H1 (cell line): ENCODE measurements at regions not wholly inside any gene's neighbourhood (a gene's known extent, or its start where the extent isn't known, plus 50 kb on each side); places are given as distances from the start of the nearest gene placed in this dataset.

Experiments
- CTCF ChIA-PET: fragments of 300-600 bp; sonication (Branson Sonifier 250); formaldehyde crosslinking; loops from one replicate; lab custom pipeline; 2021; ENCODE audit not compliant: partially characterized antibody; lab: Charles Lee
- POLR2A ChIA-PET: fragments of 300-600 bp; sonication (Branson Sonifier 250); formaldehyde crosslinking; loops from one replicate; lab custom pipeline; 2021; ENCODE audit warnings: inconsistent platforms; ENCODE audit not compliant: partially characterized antibody; lab: Charles Lee
- DNase-seq, 2 experiments: peaks; one replicate each; pipeline versions ENCODE4 v3.0.0 to v3.0.0-alpha.2; 2010 to 2022; ENCODE audit warnings: low spot score in 2 of 2, low read depth in 1 of 2, mixed read lengths in 1 of 2
- FAIRE-seq: peaks from 2 replicates; lab custom pipeline; 2011; peaks lifted over from hg19 to GRCh38; lab: Jason Lieb, UNC
- H2AFZ ChIP-seq: 2 replicates; pipeline ENCODE4 v1.8.1; 2012; ENCODE audit warnings: low read length, inconsistent platforms
- H2AK5ac ChIP-seq: 2 replicates; pipeline ENCODE4 v1.6.1; 2013; ENCODE audit warnings: low read depth, low read length
- H2BK120ac ChIP-seq: replicated peaks from 2 replicates; pipeline ENCODE3; 2013; ENCODE audit warnings: low read depth, low read length, inconsistent platforms
- H2BK12ac ChIP-seq: 2 replicates; pipeline ENCODE4 v1.6.1; 2013; ENCODE audit warnings: low read depth, low read length
- H2BK15ac ChIP-seq: 2 replicates; pipeline ENCODE4 v1.6.1; 2013; ENCODE audit warnings: low read length
- H2BK20ac ChIP-seq: 2 replicates; pipeline ENCODE4 v1.6.1; 2013; ENCODE audit warnings: low read length
- H2BK5ac ChIP-seq: 2 replicates; pipeline ENCODE4 v1.6.1; 2013; ENCODE audit warnings: low read depth, low read length
- H3K14ac ChIP-seq: 2 replicates; pipeline ENCODE4 v1.6.1; 2013; ENCODE audit warnings: inconsistent platforms; ENCODE audit not compliant: insufficient read length
- H3K18ac ChIP-seq: 2 replicates; pipeline ENCODE4 v1.6.1; 2013; ENCODE audit warnings: low read length; ENCODE audit errors: extremely low read depth
- H3K23ac ChIP-seq: 2 replicates; pipeline ENCODE4 v1.6.1; 2013; ENCODE audit warnings: inconsistent platforms; ENCODE audit not compliant: insufficient read length
- H3K23me2 ChIP-seq: 2 replicates; pipeline ENCODE4 v1.6.1; 2013; ENCODE audit warnings: low read depth, low read length
- H3K27ac ChIP-seq: 2 replicates; pipeline ENCODE4 v1.6.1; 2011; ENCODE audit warnings: low read depth, low read length, inconsistent platforms
- H3K27me3 ChIP-seq, 4 experiments: replicated peaks in 1 of 4; 1 replicate in 1 of 4; 2 replicates in 3 of 4; pipeline versions ENCODE4 v1.6.1 to v1.8.1; 2011 to 2013; ENCODE audit warnings: low read length in 3 of 4, mild to moderate bottlenecking in 3 of 4, inconsistent platforms in 2 of 4, mixed read lengths in 2 of 4, moderate library complexity in 1 of 4; ENCODE audit not compliant: control insufficient read depth in 3 of 4, insufficient read depth in 3 of 4; ENCODE audit errors: extremely low read depth in 1 of 4
- H3K36me3 ChIP-seq, 4 experiments: 2 replicates each; pipeline versions ENCODE4 v1.6.1 to v1.8.1; 2011 to 2013; ENCODE audit warnings: mild to moderate bottlenecking in 4 of 4, low read length in 3 of 4, moderate library complexity in 2 of 4, control low read depth in 1 of 4, inconsistent platforms in 1 of 4; ENCODE audit not compliant: insufficient read depth in 4 of 4, control insufficient read depth in 2 of 4
- H3K4ac ChIP-seq: replicated peaks from 2 replicates; pipeline ENCODE3; 2013; ENCODE audit warnings: low read length, low read depth, mixed read lengths, inconsistent platforms; ENCODE audit not compliant: insufficient read length
- H3K4me1 ChIP-seq, 4 experiments: replicated peaks in 1 of 4; 1 replicate in 1 of 4; 2 replicates in 3 of 4; pipeline versions ENCODE4 v1.6.1 to v1.8.1; 2011 to 2013; ENCODE audit warnings: low read length in 3 of 4, inconsistent platforms in 2 of 4, mixed read lengths in 1 of 4; ENCODE audit not compliant: insufficient read depth in 4 of 4, control insufficient read depth in 3 of 4
- H3K4me2 ChIP-seq, 2 experiments: 2 replicates each; pipeline versions ENCODE4 v1.6.1 to v1.8.1; 2011 to 2013; ENCODE audit warnings: low read depth in 2 of 2, low read length in 2 of 2, control low read depth in 1 of 2, inconsistent platforms in 1 of 2, mild to moderate bottlenecking in 1 of 2; ENCODE audit not compliant: insufficient read depth in 1 of 2
- H3K4me3 ChIP-seq, 4 experiments: fragments of 200-600, 300-600 bp in 1 of 4; sonication (generic), shearing (Covaris generic), sonication (Bioruptor Twin) in 1 of 4; 2 replicates each; pipeline versions ENCODE4 v1.5.1 to v1.8.1; 2011 to 2016; ENCODE audit warnings: low read length in 4 of 4, low read depth in 3 of 4, control low read depth in 2 of 4, inconsistent platforms in 2 of 4, mild to moderate bottlenecking in 2 of 4, mixed read lengths in 1 of 4, moderate library complexity in 1 of 4; ENCODE audit not compliant: insufficient read depth in 2 of 4; ENCODE audit errors: extremely low read depth in 1 of 4
- H3K56ac ChIP-seq: replicated peaks from 2 replicates; pipeline ENCODE3; 2013; ENCODE audit warnings: low read depth, mild to moderate bottlenecking, mixed read lengths, low read length, inconsistent platforms; ENCODE audit not compliant: insufficient read length
- H3K79me1 ChIP-seq: 2 replicates; pipeline ENCODE4 v1.6.1; 2013; ENCODE audit warnings: low read depth, low read length, control low read depth
- H3K79me2 ChIP-seq, 2 experiments: 2 replicates each; pipeline versions ENCODE4 v1.6.1 to v1.8.1; 2012 to 2013; ENCODE audit warnings: low read length in 2 of 2, mild to moderate bottlenecking in 2 of 2, inconsistent platforms in 1 of 2; ENCODE audit not compliant: insufficient read depth in 2 of 2, control insufficient read depth in 1 of 2
- H3K9ac ChIP-seq, 4 experiments: replicated peaks in 1 of 4; 1 replicate in 1 of 4; 2 replicates in 3 of 4; pipeline versions ENCODE4 v1.6.1 to v1.8.1; 2011 to 2013; ENCODE audit warnings: low read depth in 3 of 4, low read length in 3 of 4, control low read depth in 2 of 4, mild to moderate bottlenecking in 2 of 4, moderate library complexity in 2 of 4, inconsistent platforms in 1 of 4; ENCODE audit errors: extremely low read depth in 1 of 4
- H3K9me3 ChIP-seq, 2 experiments: 2 replicates each; pipeline versions ENCODE4 v1.6.1 to v1.8.1; 2012 to 2013; ENCODE audit warnings: mild to moderate bottlenecking in 2 of 2, moderate library complexity in 2 of 2, control low read depth in 1 of 2, inconsistent platforms in 1 of 2, low read depth in 1 of 2, low read length in 1 of 2, mixed read lengths in 1 of 2; ENCODE audit not compliant: insufficient read depth in 2 of 2
- H4K20me1 ChIP-seq, 2 experiments: replicated peaks in 1 of 2; 2 replicates each; pipeline versions ENCODE3 to v1.8.1; 2011 to 2013; ENCODE audit warnings: inconsistent platforms in 2 of 2, low read length in 2 of 2, mild to moderate bottlenecking in 1 of 2; ENCODE audit not compliant: insufficient read depth in 2 of 2, control insufficient read depth in 1 of 2
- H4K5ac ChIP-seq: 2 replicates; pipeline ENCODE4 v1.6.1; 2013; ENCODE audit warnings: low read length, low read depth, mixed read lengths, inconsistent platforms; ENCODE audit not compliant: insufficient read length
- H4K8ac ChIP-seq: 2 replicates; pipeline ENCODE4 v1.8.0; 2013; ENCODE audit warnings: mild to moderate bottlenecking, moderate library complexity, low read length, inconsistent platforms; ENCODE audit not compliant: insufficient read depth; ENCODE audit errors: extremely low read depth
- H4K91ac ChIP-seq: replicated peaks from 2 replicates; pipeline ENCODE3; 2013; ENCODE audit warnings: low read length, mixed read lengths, inconsistent platforms; ENCODE audit not compliant: insufficient read length
- ASH2L ChIP-seq: fragments of 200-600, 300-600 bp; sonication (generic); IDR thresholded peaks from one replicate; pipeline ENCODE4 v1.7.1; 2017; ENCODE audit warnings: low read length
- BCL11A ChIP-seq, 2 experiments: IDR thresholded peaks; one replicate each; pipeline ENCODE4 v1.6.1; 2011; ENCODE audit warnings: low read depth in 2 of 2, low read length in 2 of 2, mild to moderate bottlenecking in 2 of 2
- CEBPB ChIP-seq: IDR thresholded peaks from 2 replicates; pipeline ENCODE4 v1.6.1; 2012; ENCODE audit warnings: low read depth, low read length
- CREB1 ChIP-seq: IDR thresholded peaks from 2 replicates; pipeline ENCODE4 v1.6.1; 2012; ENCODE audit warnings: inconsistent platforms
- EGR1 ChIP-seq: IDR thresholded peaks from 2 replicates; pipeline ENCODE4 v1.6.1; 2011; ENCODE audit warnings: low read depth, low read length, borderline replicate concordance
- GABPA ChIP-seq: IDR thresholded peaks from 2 replicates; pipeline ENCODE4 v1.6.1; 2011; ENCODE audit warnings: mild to moderate bottlenecking, low read length, moderate library complexity, borderline replicate concordance; ENCODE audit not compliant: insufficient read depth
- HDAC2 ChIP-seq, 2 experiments: fragments of 300-600 bp in 1 of 2; sonication (generic) in 1 of 2; IDR thresholded peaks; 2 replicates each; pipeline ENCODE4 v1.6.1; 2011 to 2012; ENCODE audit warnings: low read depth in 2 of 2, low read length in 2 of 2, mild to moderate bottlenecking in 2 of 2, moderate library complexity in 2 of 2, borderline replicate concordance in 1 of 2, inconsistent platforms in 1 of 2
- HDAC6 ChIP-seq: IDR thresholded peaks from one replicate; pipeline ENCODE4 v1.7.1; 2012; ENCODE audit warnings: low read depth, mild to moderate bottlenecking, inconsistent platforms, low read length, moderate library complexity
- JUN ChIP-seq: IDR thresholded peaks from 2 replicates; pipeline ENCODE4 v1.6.1; 2011; ENCODE audit warnings: low read depth, mild to moderate bottlenecking, improper control_type of control experiment, low read length
- MAFK ChIP-seq: IDR thresholded peaks from 2 replicates; pipeline ENCODE4 v1.6.1; 2012; ENCODE audit warnings: low read depth, mild to moderate bottlenecking, improper control_type of control experiment, low read length
- RFX5 ChIP-seq: IDR thresholded peaks from 2 replicates; pipeline ENCODE4 v1.6.1; 2011; ENCODE audit warnings: low read depth, low read length, improper control_type of control experiment, borderline replicate concordance
- SAP30 ChIP-seq: fragments of 300-600 bp; sonication (generic); IDR thresholded peaks from 2 replicates; pipeline ENCODE4 v1.7.1; 2012; ENCODE audit warnings: low read length, moderate library complexity, mild to moderate bottlenecking, inconsistent platforms; ENCODE audit not compliant: insufficient read depth, insufficient replicate concordance
- SP1 ChIP-seq: IDR thresholded peaks from 2 replicates; pipeline ENCODE4 v1.6.1; 2011; ENCODE audit warnings: low read depth, low read length
- TCF12 ChIP-seq: IDR thresholded peaks from 2 replicates; pipeline ENCODE4 v1.6.1; 2011; ENCODE audit warnings: low read depth, mild to moderate bottlenecking, low read length
- TEAD4 ChIP-seq: IDR thresholded peaks from 2 replicates; pipeline ENCODE4 v1.6.1; 2012; ENCODE audit warnings: low read depth, low read length, inconsistent platforms, mixed read lengths
- WGBS, 2 experiments: shearing (Covaris generic) in 1 of 2; methylation state at CpG; one replicate each; pipeline versions ENCODE4 v1.1.6 to v1.1.7; 2013 to 2015; ENCODE audit warnings: low lambda C conversion rate in 2 of 2, mixed read lengths in 2 of 2, inconsistent platforms in 1 of 2, low coverage in 1 of 2, missing lambda C conversion rate in 1 of 2; ENCODE audit not compliant: insufficient replicate concordance in 2 of 2, insufficient coverage in 1 of 2, insufficient read length in 1 of 2; ENCODE audit errors: extremely low coverage in 1 of 2, missing lambda C conversion rate in 1 of 2; 5-methylcytosine and 5-hydroxymethylcytosine counted together

DNA sequence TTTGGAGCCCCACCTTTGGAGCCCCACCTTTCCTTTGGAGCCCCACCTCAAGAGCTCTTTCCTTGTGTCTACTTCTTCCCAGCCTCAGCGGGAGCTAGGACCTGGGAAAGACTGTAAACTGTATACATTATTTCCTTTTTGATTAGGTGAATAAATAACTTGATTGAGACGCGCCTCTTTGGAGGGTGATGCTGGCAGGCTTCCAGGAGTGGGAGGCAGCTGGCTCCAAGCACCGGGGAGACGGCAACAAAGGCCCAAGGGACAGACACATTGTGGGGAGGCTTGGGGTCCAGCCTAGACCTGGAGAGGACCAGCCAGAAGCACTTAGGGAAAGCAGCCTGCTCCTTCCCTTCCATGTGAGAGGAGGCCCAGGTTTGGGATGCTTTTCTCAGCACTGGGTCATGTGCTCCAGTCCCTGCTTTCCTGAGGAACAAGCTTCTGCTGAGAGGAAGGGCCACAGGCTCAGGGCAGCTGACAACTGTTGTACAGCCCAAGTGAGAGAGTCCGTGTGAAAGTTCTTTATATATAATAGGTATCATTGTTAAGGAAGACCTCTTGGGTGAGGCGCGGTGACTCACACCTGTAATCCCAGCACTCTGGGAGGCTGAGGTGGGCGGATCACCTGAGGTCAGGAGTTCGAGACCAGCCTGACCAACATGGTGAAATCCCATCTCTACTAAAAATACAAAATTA is 297.2 kb upstream of the SLC14A2 start:
- H3K79me2 ChIP-seq = no peaks in the 10 kb centered on the region
- CTCF ChIA-PET = interaction anchor here (0.6 to 5.0 kb wide), 13 partner anchors 8 to 105 kb away, joined by 3 to 42 read pairs (median 11); no protein-coding TSS in a partner anchor
- 86% methylated on average over 10 of the region's 10 CpGs; no CpG with 5 or more reads in 1 of the 2 experiments for WGBS, 2 experiments
- TF ChIP-seq JUN (no peak), EGR1 (no peak), HDAC2 (IDR thresholded peaks at IDR 0.05; ENCODE audit: borderline replicate concordance in 1 of 2, low read depth in 2 of 2, low read length in 2 of 2) (no peak), TCF12 (no peak), BCL11A (IDR thresholded peaks at IDR 0.05; ENCODE audit: low read depth in 2 of 2, low read length in 2 of 2) (no peak), CEBPB (no peak), SP1 (no peak), CREB1 (no peak), MAFK (no peak), HDAC6 (no peak), ASH2L (no peak), SAP30 (no peak), GABPA (no peak), RFX5 (no peak), TEAD4 (no peak)

More for the DNA sequence above, 297.2 kb upstream of the SLC14A2 start:
- H3K79me1 ChIP-seq = no peaks in the 10 kb centered on the region
- H3K9ac ChIP-seq = no peak overlapping the region
- no peaks in the 10 kb centered on the region for H3K27me3 ChIP-seq
- H4K8ac ChIP-seq = no peak overlapping the region
- no peak overlapping the region for H2BK12ac ChIP-seq
- H2BK5ac ChIP-seq = no peak overlapping the region
- POLR2A ChIA-PET = no interaction called here
- H3K27ac ChIP-seq = no peak overlapping the region
- no peak overlapping the region for H4K5ac ChIP-seq
- H3K14ac ChIP-seq = no peak overlapping the region
- H3K56ac ChIP-seq = no peak overlapping the region
- H3K4me2 ChIP-seq = no peak overlapping the region
- no peak overlapping the region for H2AK5ac ChIP-seq
- H3K4me3 ChIP-seq = no peak overlapping the region
- no peak overlapping the region for H4K91ac ChIP-seq
- FAIRE-seq = no peak
- no peaks in the 10 kb centered on the region for H3K9me3 ChIP-seq
- no peaks in the 10 kb centered on the region for H3K4me1 ChIP-seq
- H2BK20ac ChIP-seq = no peak overlapping the region
- no peak overlapping the region for H2AFZ ChIP-seq
- no peak overlapping the region for H3K18ac ChIP-seq
- no peak overlapping the region for H3K23ac ChIP-seq
- no peaks in the 10 kb centered on the region for H3K36me3 ChIP-seq
- DNase-seq = no peak
- no peak overlapping the region for H3K4ac ChIP-seq
- H3K23me2 ChIP-seq = no peaks in the 10 kb centered on the region
- no peak overlapping the region for H2BK15ac ChIP-seq
- H2BK120ac ChIP-seq = no peak overlapping the region
- no peaks in the 10 kb centered on the region for H4K20me1 ChIP-seq
